DMS 273 treated with DMSO at 0.1 percent for 48 hours (cell line): ENCODE measurements at regions not wholly inside any gene's neighbourhood (a gene's known extent, or its start where the extent isn't known, plus 50 kb on each side); places are given as distances from the start of the nearest gene placed in this dataset.

ENCODE experiments used
- DNase-seq: peaks from one replicate; lab custom pipeline; 2025; lab: John Stamatoyannopoulos, UW

DNA sequence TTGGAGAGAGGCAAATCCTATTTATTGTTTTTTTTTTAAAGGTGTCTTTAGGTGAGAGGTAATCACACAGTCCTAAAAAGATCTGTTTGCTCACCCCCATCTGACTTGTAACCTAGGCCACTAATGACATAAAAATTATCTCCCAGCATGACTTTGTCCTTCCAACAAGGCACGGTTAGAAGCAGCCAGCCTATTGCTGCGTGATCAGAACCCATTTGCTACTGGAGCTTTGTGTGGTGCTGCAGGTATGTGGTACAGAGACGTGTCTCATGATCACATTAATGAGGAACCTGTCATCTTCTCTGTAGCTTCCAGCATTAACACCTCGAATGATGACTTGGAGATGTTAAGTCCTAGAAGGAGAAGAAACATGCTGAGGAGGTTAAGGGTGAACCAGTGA, 555.8 kb upstream of the TLE4 start:
- no peak for DNase-seq

DNA sequence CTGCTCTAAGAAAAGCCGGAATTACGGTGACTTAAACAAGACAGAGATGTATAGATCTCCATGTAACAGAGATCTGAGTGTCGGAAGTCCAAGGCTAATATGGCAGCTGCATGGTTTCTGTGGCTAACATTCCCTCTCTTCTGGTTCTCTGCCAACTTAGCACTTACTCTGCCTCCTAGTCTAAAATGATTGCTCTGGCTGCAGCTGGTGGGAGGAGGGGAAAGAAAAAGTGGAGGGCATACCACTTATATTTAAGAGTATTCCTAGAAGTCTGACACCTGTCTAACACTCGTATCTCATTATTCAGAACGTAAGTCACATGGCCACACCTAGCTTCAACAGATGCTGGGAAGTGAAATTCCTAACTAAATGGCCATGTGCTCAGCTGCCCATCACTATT, 551.5 kb upstream of the TLE4 start:
- DNase-seq = no peak

DNA sequence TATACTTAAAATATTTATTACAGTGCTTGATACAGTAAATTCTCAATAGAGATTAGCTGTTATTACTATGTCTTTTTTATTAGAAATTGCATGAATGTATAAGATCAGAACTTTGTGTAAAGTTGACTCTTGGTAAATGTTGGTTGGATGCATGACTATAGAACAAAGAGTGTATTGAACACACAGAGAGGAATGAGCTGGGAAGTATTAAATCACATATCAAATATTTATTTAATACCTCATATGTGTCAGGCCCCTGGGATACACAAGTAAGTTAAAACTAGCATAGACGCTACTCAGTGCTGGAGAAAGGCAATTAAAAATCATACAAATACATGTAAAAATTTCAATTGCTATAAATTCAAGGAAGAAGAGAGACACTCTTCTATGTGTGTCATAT, 550.7 kb upstream of the TLE4 start:
- DNase-seq = no peak

DNA sequence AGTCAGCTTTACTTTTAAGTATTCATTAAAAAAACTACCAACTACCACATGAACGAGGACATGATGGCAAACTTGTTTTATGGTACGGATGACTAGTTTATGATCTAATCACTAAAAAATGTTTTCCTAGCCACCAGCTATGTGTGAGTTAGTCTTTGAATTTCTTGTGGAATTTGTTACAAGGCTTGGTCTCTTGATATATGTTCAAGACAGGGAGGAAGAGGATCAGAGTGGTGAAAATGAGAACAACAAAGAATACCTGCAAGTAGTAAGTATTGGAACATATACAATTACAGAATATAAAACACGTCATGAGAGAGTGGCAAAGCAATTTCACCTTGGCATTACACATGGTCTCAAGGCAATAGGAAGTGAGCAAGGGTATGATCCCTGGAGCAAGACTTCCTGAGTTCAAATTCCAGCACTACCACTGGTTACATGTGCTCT, 548.6 kb upstream of the TLE4 start:
- DNase-seq = no peak

DNA sequence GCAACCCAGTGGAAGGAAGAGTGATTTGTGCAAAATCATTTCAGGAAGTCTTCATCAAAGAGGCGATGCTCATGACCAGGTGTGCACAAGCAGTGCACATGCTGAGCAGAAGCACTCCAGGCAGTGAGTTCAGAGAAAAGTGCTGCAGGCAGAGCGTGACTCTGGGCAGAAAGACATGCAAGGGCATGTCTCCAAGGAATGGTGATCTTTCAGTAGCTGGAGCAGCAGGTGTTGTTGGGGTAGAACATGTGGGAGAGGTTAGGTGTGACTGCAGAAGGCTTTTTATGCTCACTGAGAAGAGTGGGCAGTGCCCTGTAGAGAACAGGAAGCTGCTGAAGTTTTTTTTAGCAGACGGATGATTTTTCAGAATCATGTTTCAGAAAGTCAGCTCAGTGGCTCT, 545.4 kb upstream of the TLE4 start:
- DNase-seq = peak; percentile 15

DNA sequence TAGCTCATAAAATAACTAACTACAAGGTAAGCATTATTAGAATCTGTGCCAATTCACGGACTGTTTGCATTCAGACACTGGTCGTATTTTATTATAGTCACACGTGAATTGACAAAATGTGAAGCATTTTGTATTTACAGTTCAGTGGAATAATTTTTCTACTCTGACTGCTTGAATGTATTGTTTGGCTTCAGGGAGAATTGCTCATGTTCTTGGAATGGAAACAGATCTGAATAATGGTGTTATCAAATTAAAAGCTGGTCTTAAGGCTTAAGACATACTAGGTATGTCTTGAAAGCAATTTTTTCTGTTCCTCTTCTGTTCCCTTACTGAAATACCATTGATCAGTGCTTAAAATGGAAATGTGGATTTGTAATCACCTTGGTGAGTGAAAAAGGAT, 543.7 kb upstream of the TLE4 start:
- DNase-seq = no peak

DNA sequence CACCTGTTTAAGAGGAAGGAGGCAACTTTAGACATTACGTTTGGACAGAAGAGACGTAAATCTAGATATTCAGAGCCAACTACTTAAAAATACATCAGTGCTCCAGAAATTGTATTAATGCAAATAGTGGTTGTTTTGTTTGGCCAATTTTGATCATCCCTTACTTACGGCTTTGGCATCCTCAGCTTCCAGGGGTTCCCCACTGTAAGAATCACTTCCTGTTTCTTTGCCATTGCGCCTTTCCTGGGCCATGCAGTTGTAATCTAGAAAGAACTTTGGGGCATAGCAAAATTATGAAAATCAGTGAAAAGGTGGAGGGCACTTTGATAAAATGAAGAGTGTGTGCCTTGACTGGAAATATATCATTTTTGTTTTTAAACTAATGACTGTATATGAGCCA, 537.2 kb upstream of the TLE4 start:
- no peak for DNase-seq

DNA sequence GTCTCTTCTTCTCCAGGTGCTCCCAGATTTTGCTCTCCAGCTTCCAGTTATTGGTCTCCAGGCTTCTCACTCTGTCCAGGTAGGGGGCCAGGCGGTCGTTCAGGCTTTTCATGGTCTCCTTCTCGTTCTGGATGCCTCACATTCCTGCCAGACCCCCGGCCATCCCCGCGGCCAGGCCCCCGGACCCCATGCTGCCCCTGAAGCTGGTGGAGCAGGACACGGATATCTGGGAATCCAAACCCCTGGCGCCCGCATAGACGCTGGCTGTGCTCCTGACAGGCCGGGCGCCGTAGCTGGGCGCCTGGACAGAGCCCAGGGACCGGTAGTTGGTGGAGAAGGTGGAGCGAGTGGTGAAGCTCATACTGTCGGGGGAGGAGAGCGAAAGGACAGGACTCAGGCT, 534.4 kb upstream of the TLE4 start:
- no peak for DNase-seq

DNA sequence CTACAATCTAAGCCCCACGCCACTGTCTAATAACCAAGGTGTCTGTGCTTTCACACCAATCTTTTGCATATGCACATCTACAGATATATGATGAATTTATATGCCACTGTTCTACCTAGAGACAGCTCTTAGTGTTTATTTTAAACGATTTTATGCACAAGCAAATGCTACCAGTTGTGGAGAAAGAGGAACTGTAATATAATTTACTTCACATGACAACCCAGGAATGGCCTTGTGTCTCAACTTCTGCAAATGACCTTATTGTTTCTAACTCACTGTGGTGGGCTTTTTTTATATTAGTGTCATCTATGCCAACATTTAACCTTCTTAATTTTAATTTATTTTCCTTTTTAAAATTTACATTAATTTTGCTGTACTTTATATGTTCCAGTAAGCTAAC, 531.1 kb upstream of the TLE4 start:
- DNase-seq = no peak

DNA sequence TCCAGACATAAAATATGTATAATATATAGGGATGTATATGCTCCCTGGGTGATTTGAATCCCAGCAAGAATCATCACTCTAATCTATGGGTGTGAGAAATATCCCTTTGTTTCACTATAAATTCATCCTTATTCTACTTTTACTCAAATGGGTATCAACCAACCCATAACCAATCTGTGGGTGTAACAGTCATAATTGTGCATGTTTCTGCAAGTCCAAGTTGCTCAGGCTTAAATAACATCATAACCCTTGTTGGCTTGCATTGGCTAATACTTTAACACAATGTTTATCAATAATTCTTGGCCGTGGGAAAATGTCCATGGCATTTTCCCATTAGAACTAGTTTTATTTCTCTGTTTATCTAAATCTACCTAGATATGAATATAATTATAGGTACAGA, 530.5 kb upstream of the TLE4 start:
- no peak for DNase-seq

DNA sequence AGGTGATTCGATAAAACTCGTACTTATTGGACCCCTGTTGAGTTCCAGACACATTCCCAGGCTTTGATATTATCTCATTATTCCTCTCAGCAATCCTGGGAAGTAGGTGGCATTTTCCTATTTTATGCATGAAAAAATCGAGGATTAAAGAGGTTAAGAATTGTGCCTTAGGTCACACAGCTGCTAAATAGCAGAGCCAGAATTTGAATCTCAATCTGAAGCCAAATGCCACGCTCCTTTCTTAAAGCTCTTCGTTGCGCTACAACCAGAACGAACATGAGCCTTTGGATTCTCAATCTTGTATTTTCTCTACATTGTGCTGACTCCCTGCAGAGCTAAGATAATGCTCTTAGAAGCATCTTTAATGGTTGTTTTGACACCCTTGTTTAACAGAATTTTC, 527.8 kb upstream of the TLE4 start:
- no peak for DNase-seq

DNA sequence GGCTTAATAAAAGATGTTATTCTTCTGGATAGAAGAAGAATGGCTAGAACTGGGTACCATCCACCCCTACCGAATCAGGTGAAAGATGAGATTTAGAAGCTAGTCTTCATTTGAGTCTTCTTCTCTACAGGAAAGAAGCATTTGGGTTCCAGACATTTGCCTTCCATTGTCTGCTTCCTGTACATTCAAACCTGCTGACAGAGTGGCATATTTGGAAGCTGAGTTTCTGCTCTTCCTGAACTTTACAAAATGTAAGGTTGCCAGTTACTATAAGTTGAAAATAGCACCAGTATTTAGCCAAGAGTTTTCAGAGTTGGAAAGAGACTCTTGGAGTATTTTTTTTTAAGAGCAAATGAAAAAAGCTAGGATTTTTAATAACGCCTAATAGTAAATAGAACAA, 525.4 kb upstream of the TLE4 start:
- no peak for DNase-seq

DNA sequence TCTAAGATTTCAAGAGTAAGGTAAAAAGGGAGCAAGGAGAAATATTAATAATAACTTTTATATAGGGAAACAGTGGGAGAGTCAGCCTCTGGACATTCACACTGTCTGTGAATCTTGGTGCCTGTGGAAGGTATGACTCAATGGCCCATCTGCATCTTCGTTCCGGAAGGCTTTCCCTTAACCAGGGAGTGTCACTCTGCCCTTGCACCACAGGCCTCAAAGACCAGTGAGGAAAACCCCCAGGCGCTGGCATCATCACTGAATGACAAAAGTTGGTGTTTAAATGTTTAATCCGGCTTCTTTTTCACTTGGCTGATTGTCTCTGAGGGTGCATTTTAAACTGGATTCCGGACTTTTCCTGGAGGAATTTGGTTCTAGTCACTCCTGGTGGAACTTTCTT, 522.4 kb upstream of the TLE4 start:
- no peak for DNase-seq

DNA sequence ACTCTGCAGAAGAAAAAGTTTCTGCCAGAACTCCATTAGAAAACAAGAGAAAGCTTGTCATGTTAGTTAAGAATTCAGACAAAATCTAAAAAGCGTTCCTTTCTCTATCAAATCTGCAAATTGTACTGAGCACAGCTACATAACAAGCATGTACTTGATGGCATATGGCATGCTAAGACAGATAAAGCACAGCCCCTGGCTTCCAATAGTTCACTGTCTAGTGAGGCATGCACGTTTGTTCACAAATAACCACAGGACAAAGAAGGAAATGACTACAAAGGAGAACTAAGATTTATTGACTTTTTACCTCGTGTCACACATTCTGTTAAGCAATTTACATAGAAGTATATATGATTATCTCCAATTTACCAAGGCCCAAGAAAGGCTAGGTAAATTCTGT, 518.2 kb upstream of the TLE4 start:
- no peak for DNase-seq

DNA sequence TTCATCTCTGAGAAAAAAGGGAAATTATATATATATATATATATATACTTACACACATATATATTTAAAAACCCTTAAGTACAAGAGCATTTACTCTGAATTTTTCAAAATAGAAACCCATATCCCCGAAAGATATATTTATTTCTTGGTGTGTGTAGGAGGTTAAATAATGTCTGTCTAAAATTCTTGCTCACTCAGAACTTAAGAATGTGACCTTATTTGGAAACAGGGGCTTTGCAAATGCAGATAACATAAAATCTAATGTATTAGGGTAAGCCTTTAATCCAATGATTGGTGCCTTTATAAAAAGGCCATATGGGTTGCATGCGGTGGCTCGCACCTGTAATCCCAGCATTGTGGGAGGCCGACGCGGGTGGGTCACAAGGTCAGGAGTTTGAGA, 517.3 kb upstream of the TLE4 start:
- no peak for DNase-seq

DNA sequence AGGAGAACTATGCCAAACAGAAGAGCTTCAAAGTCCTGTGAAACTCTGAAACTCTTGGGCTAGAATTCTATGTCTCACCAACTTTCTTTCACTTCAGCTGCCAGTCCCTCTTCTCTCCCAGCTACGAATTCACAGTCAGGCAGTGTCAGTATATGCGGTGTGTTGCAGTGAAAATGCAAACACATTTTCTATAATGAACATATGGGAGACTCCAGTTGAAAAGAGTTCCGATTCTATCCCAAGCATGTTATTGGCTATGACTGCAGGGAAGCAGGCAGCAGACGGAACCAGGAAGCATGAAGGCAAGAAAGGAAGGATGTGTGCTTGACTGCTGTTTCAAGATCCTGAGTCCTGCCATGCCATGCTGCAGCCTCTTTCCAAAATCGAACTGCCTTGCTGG, 515.7 kb upstream of the TLE4 start:
- no peak for DNase-seq

DNA sequence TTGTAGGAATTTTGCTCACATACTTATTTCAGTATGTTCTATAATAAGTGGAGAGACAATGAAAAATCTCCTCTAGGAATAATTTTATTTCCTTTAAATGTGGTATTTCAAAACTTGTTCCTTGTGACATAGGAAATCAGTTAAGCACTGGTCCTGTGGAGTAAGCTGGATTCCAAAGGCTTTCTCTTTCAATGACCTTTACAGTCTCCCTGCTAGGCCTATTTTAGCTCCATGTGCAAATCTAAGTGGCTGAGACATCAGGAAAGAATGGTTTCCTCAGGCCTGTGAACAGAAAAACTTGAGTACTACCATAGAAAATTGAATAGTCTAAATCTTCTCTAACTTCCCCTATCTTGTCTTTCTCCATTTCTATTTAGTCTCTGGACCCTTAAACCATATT, 514.2 kb upstream of the TLE4 start:
- no peak for DNase-seq

DNA sequence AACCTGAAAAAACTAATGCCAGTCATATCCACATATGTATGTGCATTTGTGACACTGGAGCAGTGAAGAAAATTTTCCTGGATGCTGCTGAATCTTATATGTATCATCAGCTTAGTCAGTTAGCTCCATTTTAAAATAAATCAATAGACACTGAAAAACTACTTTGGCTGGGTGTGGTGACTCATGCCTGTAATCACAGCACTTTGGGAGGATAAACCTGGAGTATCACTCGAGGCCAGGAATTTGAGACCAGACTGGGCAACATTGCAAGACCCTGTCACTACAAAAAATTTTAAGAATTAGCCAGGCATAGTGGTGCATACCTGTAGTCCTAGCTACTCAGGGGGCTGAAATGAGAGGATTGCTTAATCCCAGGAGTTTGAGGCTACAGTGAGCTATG, 511.0 kb upstream of the TLE4 start:
- no peak for DNase-seq

DNA sequence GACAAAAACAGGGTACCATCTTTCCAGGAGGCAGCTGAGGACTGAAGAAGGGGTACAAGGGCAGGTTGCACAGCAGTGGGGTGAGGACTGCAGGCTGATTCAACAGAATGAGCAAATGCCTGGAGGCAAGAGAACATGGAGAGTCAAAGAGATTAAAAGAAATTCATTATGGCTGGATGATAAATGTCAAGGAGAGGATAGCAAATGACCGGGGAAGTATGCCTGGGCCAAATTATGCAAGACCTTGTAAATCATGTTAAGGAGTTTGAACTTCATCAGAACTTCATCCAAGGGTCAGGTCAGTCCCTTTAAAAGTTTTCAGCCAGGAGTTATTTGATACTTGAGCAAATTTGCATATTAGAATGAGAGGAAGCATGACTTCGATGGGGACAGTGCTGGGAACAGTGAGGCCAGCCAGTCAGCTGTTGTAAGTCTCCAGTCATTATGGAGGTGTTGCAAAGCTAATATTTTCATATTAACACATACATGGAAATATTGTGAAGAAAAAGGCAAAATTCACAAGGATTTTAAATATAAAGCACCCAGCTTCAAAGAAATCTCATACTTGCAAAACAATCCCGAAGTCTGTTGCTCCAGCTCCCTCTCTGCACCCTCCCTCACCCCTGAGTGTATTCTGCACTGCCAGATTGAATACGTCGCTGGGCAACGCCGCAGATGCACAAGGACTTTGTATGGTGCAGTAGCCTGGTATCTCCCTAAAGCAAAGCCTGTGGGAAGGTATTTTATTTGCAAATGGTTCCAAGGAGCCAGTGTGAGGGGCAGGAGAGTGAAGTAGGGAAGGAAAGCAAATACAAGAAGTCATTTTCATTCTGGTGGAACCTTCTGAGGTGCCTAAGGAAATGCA, 509.8 kb upstream of the TLE4 start:
- DNase-seq = no peak

DNA sequence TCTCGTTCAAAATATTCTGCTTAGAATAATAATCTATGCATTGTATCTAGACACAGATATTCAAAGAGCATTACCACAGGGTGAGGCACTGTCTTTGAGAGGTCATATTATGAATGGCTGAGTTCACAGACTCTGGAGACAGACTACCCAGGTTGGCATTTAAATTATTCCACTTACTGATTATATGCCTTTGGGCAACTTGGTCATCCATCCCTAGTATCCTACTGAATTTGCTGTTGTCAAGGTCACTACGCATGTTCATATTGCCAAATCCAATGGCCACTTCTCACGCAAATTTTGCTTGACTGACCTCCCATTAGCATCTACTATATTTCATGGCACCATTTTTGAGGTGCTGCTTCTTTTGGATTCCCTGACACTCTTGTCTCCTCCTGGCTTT, 498.6 kb upstream of the TLE4 start:
- DNase-seq = no peak

DNA sequence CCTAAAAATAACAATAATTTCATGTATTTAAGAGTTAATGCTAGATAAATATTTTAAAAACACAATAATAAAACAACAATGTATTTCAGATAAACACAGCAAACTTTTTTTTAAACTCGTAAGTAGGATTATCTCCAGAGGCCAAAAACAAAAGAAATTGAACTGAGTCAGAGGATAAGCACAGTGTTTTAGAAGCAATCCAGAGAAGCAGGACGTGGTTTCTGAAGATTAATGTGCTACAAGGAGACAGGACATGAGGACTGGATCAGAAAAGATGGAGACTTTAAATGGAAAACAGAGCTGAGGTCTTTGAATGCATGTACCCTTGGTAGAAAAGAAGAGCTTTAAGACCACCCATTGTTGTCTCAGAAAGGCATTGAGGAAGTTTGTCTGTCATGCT, 491.2 kb upstream of the TLE4 start:
- no peak for DNase-seq

DNA sequence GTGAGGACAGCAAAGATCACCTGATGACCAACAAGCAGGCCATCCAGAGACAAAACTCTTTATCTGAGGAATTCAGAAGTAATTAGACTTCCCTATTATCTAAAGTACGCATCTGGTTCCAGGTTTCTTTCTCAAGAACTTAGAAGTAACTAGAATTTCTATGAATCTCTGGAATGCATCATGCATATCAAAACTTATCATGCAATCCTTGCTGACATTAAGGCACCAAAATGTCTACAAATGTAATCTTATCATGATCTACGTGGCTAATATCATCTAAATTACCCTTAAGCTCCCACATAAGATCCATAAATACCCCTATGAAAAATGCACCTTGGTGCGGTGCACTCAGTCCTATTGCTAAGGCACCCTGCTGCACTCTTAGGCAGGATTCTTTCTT, 488.1 kb upstream of the TLE4 start:
- DNase-seq = no peak

DNA sequence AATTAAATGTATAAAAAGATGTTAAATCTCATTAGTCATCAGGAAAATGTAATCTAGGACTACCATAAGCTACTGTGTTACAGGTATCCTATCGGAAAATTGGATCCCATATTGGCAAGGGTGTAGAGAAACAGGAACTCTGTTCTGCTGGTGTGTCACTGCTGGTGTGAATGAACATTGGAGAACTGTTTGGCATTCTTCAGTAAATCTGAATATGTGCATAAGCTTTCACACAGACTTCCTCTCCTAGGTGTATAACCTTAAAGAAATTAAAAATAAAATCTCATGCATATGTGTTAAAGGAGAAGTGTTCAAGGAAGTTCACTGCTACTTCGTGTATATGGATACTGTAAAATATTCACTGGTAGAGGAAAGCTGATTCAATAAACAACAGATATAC, 484.6 kb upstream of the TLE4 start:
- no peak for DNase-seq

DNA sequence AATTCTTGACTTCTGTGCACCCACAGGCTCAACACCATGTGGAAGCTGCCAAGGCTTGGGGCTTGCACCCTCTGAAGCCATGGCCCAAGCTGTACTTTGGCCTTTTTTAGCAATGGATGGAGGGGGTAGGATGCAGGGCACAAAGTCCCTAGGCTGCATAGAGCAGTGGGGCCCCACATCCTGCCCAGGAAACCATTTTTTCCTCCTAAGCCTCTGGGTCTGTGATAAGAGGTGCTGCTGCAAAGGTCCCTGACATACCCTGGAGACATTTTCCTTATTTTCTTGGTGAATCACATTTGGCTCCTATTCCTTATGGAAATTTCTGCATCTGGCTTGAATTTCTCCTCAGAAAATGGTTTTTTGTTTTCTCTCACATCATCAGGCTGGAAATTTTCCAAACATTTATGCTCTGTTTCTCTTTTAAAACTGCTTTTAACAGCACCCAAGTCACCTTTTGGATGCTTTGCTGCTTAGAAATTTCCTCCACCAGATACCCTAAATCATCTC, 482.7 kb upstream of the TLE4 start:
- DNase-seq = no peak
